Fibroblast of skin of right biceps (primary cell): ENCODE measurements at regions not wholly inside any gene's neighbourhood (a gene's known extent, or its start where the extent isn't known, plus 50 kb on each side); places are given as distances from the start of the nearest gene placed in this dataset.
"Not testable (repeated sequence)": the region's sequence is repeated elsewhere in the genome, so short reads cannot be mapped to it uniquely, and the experiment has no call there.

Experiments used
- DNase-seq: peaks from one replicate; pipeline ENCODE4 v3.0.0-alpha.2; 2013

GRCh38 chr4:155591738-155592143 is 74.9 kb upstream of the GUCY1A1 start:
- DNase-seq = no peak

DNA sequence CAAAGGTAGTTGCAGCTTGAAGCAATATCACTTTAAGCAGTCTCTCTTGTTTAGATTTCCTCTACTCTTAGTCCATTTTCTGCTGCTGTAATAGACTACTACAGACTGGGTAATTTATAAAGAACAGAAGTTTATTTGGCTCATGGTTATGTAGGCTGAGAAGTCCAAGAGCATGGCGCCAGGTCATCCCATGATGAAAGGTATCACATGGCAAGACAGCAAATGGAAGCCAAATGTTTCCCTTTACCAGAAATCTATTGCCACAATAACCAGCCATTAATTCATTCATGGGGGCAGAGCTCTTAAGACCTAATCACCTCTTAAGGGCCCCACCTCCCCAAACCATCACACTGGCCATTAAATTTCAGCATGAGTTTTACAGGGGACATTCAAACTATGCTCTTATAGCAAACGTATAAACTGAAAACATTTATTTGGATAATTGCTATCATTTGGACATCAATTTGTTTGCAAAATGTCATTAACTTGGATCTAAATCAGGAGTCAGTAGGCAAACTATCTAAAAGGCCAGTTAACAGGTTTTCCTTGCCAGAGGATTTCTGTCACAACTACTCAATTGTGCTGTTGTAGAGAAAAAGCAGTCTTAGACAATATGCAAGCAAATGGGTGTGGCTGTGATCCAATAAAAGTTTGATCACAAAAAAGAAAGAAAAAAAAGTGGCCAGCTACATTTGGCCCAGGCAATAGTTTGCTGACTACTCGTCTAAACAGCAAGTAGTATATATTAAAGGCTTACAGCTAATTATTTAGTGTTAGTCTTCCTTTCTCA is 75.7 kb upstream of the GUCY1A1 start:
- no peak for DNase-seq

DNA sequence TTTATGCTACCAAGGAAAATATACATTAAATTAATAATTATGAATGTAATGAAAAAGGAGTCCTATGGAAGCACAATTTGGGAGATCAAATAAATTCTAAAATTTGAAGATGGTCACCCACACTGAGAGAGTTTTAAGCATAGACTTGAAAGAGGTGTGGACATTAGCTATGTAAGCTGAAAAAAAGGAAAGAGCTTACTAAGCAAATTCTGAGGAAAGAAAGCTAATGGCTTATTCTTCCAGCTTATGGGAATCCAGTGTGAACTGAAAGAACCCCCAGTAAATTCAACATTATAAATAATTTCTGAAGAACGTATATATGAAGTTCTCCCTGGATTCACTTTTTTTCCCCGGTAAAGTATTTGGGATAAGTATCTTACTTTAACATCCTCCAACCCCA is 78.2 kb upstream of the GUCY1A1 start:
- no peak for DNase-seq

DNA sequence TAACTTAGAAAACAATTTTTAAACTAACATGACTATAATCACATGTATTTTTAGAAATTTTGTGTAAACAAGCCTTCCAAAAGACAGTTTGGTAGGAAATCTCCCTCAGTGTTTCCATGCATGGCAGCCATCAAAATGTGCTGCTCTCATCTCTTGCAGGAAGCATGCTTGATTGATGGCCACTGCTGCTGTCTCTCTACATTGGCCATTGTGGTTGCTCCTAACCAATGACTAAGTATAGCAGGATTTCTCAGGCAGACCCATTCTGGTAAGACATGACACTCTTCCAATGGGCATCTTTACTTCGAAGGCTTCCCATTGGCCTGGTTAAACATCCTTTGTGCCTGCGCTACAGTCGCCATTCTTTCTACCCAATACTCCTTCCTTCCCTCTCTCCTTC is 78.9 kb upstream of the GUCY1A1 start:
- no peak for DNase-seq

DNA sequence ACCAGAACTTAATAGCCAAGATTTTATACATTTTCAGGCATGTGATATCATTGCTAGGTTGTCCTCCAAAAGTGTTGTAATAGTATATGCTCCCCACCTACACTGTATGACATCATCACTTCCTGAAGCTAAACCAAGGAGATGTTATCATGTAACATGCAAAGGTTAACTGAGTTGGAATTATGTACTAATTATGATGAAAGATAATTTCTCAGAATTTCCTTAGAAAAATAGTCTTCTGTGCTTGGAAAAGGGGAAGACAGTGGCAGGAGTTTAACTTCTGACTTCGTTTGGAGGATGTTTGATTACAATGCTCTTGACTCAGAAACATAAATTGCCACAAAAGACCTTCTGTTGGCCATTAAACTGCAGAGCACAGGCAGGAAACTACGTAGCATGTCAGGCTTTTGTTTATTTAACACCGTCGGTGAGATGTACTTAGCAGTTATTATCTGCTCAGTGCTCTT is 83.6 kb upstream of the GUCY1A1 start:
- DNase-seq = peak; percentile 80

- no peak for DNase-seq
Observed at GRCh38 chr4:155582041-155582440, 84.6 kb upstream of the GUCY1A1 start.

DNA sequence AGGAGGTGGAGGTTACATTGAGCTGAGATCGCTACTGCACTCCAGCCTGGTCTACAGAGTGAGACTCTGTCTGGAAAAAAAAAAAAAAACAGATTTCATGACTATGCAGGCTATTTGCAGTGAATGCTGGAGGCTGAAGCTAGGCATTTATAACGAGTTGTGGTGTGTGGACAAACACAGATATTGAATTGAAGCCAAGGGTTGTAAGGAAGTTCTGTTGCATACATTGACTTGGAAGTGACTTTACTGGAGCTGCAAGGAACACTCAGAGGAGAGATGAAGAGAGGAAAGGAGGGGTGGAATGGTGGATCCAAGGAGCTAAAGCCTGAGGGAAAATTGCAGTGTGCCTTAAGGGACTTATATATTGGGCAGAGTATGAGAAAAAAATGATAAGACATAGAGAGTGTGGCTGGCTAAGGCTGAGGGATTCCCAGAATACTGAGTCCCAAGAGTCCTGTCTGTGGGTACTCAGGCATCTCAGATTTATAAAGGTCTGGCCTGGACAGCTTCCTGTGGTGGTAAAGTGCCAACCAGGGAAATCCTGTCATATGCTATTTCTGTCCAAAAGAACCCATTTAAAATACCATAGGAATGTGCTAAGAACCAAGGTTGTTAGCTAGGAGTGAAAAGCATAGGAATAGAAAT is 87.8 kb upstream of the GUCY1A1 start:
- peak; percentile 66 for DNase-seq

DNA sequence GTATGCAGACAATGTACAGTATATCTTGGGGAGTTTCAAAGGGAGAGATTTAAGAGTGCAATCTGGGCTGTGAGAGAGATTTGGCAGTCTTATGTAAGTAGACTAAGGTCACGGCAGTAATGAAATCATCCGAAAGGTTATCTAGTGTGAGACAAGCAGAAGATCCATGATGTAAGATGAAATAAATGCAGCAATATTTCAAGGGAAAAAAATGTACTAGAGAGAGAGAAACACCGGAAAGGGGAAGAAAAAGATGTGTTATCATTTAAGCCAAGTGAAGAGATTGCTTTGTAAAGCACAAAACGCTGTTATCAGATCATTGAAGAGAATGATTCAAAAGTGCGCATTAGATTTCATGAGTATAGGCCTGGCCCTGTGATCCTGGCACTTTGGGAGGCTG is 88.4 kb upstream of the GUCY1A1 start:
- DNase-seq = no peak

DNA sequence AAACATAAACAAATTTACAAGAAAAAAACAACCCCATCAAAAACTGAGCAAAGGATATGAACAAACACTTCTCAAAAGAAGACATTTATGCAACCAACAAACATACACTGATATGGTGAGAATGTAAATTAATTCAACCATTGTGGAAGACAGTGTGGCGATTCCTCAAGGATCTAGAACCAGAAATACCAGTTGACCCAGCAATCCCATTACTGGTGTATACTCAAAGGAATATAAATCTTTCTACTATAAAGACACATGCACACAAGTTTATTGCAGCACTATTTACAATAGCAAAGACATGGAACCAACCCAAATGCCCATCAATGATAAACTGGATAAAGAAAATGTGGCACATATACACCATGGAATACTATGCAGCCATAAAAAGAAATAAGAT is 92.3 kb upstream of the GUCY1A1 start:
- not testable (repeated sequence) for DNase-seq

DNA sequence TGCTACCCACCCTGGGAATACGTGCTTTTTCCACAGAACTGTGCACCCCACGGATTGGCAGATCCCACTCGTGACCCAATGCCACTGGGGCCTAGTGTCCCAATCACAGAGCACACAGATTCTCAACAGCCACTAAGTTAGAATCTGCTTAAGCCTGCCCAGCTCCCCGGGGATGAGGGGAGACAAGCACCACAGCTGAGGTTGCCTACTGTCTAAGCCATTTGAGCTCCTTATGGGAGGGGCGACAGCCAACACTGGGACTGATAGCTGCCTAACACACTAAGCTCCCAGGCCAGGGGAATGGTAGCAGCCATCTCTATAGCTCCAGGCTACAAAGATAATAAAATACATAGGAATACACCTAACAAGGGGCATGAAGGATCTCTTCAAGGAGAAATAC is 93.5 kb upstream of the GUCY1A1 start:
- DNase-seq = no peak

GRCh38 chr4:155572106-155572703 is 94.4 kb upstream of the GUCY1A1 start:
- DNase-seq = no peak

DNA sequence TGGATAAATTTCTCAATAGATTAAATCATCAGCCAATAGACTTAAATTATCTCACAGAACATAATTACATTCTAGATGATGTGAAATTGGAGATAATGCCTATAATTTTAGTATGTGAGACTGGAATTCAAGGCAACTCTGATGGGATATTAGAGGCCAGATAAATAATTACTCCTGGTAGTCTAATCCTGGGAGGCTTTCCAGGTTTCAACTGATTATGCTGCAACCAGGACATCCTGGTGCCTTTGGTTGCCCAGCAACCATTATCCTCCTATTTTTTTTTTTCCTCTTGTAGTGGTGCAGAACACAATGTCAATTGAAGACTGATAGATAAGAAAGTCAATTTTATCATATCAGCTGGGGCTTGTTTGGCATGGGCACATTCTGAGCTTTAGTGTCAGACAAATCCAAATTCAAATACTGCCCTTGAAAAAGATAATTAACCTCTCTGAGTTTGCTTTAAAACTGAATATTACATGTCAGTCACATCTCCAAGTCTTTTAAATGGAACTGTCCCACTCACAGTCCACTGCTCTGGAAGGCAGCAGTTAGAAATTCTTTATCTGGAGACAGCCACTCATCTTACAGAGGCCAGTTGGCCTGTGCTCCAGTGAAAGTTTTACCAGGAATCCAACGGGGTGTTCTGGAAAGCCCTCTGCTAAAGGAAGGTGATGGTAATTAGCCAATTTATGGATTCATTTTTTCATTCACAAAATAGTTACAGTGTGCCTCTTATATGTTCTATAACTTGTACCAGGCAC is 95.3 kb upstream of the GUCY1A1 start:
- no peak for DNase-seq

GRCh38 chr4:155570661-155571060 is 96.0 kb upstream of the GUCY1A1 start:
- DNase-seq = no peak

DNA sequence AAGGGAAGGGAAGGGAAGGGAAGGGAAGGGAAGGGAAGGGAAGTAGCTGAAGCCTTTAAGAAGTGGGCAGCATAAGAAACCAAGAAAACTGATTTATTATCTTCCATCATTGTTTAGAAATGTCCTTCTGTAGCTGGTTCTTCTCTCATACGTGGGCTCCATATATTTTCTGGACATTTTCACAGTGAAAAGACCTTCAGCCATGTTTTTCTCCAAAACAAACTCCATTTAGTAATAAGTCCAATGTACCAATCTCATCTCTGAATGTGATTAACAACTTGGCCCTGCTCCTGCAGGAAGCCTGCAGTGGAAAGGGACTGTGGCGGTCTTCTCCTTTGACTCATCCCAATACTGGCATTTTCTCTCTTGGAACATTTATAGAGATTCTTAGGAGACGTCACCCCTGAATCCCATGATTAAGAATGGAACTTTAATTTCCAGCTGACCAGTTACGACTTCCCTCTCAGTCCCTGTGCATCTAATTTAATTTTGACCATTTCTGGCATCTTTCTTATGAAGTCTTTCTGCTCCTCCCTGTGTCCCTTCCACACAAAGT is 96.6 kb upstream of the GUCY1A1 start:
- peak; percentile 65 for DNase-seq

GRCh38 chr4:155569471-155569870 is 97.2 kb upstream of the GUCY1A1 start:
- no peak for DNase-seq

DNA sequence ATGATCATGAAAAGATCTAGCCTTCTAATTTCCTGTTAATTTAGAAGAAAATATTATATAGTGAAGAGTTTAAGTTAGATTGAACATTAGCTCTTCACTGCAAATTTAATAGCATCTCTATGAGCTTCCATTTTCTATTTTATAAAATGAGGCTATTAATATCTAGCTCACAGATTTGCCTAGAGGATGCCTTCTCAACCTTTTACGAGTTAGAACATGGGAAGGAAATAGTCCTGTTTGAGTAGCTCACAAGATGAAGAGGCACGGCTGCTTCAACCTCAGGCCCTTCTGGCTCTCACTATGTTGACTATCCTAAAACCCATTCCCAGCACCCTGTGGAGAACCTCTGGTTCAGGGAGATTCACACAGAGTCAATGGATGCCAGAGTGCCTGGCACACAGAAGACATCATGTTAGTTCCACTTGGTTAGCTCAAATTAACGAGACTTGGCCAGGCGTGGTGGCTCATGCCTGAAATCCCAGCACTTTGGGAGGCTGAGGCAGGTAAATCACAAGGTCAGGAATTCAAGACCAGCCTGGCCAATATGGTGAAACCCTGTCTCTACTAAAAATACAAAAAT is 97.9 kb upstream of the GUCY1A1 start:
- DNase-seq = no peak

GRCh38 chr4:155566354-155566753 is 100.3 kb upstream of the GUCY1A1 start:
- DNase-seq = no peak

GRCh38 chr4:155565776-155566175 is 100.9 kb upstream of the GUCY1A1 start:
- no peak for DNase-seq

GRCh38 chr4:155565330-155565729 is 101.3 kb upstream of the GUCY1A1 start:
- DNase-seq = no peak

- no peak for DNase-seq
Observed at GRCh38 chr4:155564880-155565279, 101.8 kb upstream of the GUCY1A1 start.

DNA sequence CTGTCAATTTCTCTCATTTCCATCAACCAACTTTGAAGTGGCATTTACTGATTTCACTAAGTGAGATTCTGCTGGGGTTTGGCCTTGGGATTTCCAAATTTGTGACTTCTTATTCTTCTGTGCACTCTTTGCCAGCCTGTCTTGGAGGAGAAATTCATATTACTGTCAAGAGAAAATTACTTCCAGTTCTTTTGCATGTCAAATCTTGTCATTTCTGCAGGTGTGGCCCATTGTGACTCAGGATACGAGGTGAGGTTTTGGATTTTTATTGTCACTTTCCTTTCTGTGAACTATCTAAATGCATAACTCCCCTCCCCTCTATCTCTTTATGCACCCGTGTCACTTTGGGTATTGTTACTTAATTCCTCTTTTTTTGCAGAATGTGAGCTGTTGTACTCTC is 102.6 kb upstream of the GUCY1A1 start:
- no peak for DNase-seq

DNA sequence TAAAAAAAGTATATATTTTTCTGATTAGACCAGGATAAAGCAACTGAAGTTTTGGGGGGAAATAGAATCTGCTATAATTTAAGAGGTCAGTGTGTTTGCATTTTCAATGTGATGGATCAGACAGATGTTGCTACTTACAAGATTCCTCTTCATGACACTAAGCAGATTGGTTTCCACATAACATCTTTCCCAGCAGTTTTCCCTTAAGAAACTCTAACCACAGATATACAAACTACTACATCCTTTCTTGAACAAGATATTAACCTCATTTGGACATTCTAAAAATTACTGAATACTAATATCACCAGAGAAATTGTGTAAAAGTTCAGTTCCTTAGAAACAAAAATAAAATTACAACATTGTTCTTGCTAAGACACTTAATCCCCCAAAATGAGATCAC is 106.7 kb upstream of the GUCY1A1 start:
- no peak for DNase-seq

GRCh38 chr4:155552180-155552579 is 114.5 kb upstream of the GUCY1A1 start:
- DNase-seq = peak; percentile 15
